A673 (cell line): ENCODE measurements at regions not wholly inside any gene's neighbourhood (a gene's known extent, or its start where the extent isn't known, plus 50 kb on each side); places are given as distances from the start of the nearest gene placed in this dataset.

Experiments
- BruUV-seq: library from RNA; stranded (reverse); fragments of 400-500 nt; replicated peaks from 2 replicates; lab custom pipeline; 2021; lab: Mats Ljungman, UMichigan
- CTCF ChIA-PET: fragments of 300-600 bp; sonication (Branson Sonifier 250); formaldehyde crosslinking; loops from one replicate; lab custom pipeline; 2022; ENCODE audit warnings: antibody characterized with exemption; lab: Charles Lee
- POLR2A ChIA-PET: fragments of 300-600 bp; sonication (Branson Sonifier 250); formaldehyde crosslinking; loops from one replicate; lab custom pipeline; 2022; ENCODE audit warnings: antibody characterized with exemption; ENCODE audit not compliant: low non-redundant PET; lab: Charles Lee
- DNase-seq: peaks from one replicate; pipeline ENCODE4 v3.0.0-alpha.2; 2015; ENCODE audit warnings: low spot score
- H3K27ac ChIP-seq: fragments of 200-600 bp; sonication (generic); 2 replicates; pipeline ENCODE4 v1.5.1; 2016; ENCODE audit warnings: mixed run types, low read depth, mild to moderate bottlenecking, mixed read lengths, antibody characterized with exemption, low read length; ENCODE audit not compliant: poor library complexity, severe bottlenecking
- H3K27me3 ChIP-seq: fragments of 200-600 bp; sonication (generic); replicated peaks from 2 replicates; pipeline ENCODE4 v1.6.1; 2017; ENCODE audit warnings: mixed run types, low read depth, mild to moderate bottlenecking, mixed read lengths, antibody characterized with exemption, low read length; ENCODE audit not compliant: insufficient read depth, poor library complexity
- H3K36me3 ChIP-seq: fragments of 200-600 bp; sonication (generic); 2 replicates; pipeline ENCODE4 v1.6.1; 2016; ENCODE audit warnings: mixed run types, mild to moderate bottlenecking, mixed read lengths, antibody characterized with exemption, low read length; ENCODE audit not compliant: insufficient read depth, poor library complexity, severe bottlenecking
- H3K4me1 ChIP-seq: fragments of 200-600 bp; sonication (generic); 2 replicates; pipeline ENCODE4 v1.6.1; 2017; ENCODE audit warnings: mixed run types, mild to moderate bottlenecking, mixed read lengths, antibody characterized with exemption, low read length; ENCODE audit not compliant: insufficient read depth, poor library complexity, severe bottlenecking
- H3K4me3 ChIP-seq: fragments of 200-600 bp; sonication (generic); 2 replicates; pipeline ENCODE4 v1.5.1; 2016; ENCODE audit warnings: low read depth, mixed run types, mild to moderate bottlenecking, mixed read lengths, low read length; ENCODE audit not compliant: poor library complexity, severe bottlenecking
- H3K9me3 ChIP-seq: fragments of 200-600 bp; sonication (generic); 2 replicates; pipeline ENCODE4 v1.6.1; 2016; ENCODE audit warnings: mixed run types, low read depth, mild to moderate bottlenecking, mixed read lengths, antibody characterized with exemption, low read length; ENCODE audit not compliant: poor library complexity, severe bottlenecking
- EZH2 ChIP-seq: fragments of 200-600 bp; sonication (generic); IDR thresholded peaks from 2 replicates; pipeline ENCODE4 v1.6.1; 2017; ENCODE audit warnings: borderline replicate concordance, low read depth, mild to moderate bottlenecking, mixed read lengths, antibody characterized with exemption, low read length; ENCODE audit not compliant: poor library complexity, severe bottlenecking
- intact Hi-C: fragments of 100-400 bp; cut with micrococcal nuclease; formaldehyde crosslinking; loops from one replicate; pipeline ENCODE4 v1.10.0; 2022; ENCODE audit not compliant: unreplicated experiment
- TF ChIP-seq, protein P1 (sequence below): fragments of 300-800, 200-600 bp; sonication (generic); conservative IDR thresholded peaks from 2 replicates; pipeline ENCODE4 v1.5.1; 2017; ENCODE audit warnings: low read depth, mild to moderate bottlenecking, antibody characterized with exemption, low read length, moderate library complexity, mixed read lengths

DNA sequence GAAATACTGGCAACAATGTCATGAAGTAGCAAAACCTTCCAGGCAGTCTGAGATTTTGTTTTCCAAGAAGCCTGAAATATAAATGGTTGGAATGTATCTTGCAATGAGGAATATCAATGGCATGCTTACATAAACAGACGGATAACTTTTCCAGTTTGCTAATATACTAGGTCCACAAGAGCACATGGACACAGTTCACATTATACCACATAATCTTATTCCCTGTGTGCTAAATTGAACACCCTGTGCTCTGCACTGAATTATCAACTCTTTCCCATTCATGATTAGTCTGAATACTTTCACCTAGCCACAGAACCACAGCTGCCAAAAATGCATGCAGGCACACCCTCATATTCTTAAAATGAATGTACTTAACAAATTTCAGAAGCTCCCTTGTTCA, 274.3 kb downstream of the COL12A1 start:
- BruUV-seq: no TSS peak
- intact Hi-C loops: no loop called here
- H3K4me1 ChIP-seq: no peaks in the 10 kb centered on the region
- no peak overlapping the region for H3K27ac ChIP-seq
- POLR2A ChIA-PET: no interaction called here
- TF ChIP-seq, protein P1, sequence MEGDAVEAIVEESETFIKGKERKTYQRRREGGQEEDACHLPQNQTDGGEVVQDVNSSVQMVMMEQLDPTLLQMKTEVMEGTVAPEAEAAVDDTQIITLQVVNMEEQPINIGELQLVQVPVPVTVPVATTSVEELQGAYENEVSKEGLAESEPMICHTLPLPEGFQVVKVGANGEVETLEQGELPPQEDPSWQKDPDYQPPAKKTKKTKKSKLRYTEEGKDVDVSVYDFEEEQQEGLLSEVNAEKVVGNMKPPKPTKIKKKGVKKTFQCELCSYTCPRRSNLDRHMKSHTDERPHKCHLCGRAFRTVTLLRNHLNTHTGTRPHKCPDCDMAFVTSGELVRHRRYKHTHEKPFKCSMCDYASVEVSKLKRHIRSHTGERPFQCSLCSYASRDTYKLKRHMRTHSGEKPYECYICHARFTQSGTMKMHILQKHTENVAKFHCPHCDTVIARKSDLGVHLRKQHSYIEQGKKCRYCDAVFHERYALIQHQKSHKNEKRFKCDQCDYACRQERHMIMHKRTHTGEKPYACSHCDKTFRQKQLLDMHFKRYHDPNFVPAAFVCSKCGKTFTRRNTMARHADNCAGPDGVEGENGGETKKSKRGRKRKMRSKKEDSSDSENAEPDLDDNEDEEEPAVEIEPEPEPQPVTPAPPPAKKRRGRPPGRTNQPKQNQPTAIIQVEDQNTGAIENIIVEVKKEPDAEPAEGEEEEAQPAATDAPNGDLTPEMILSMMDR: no peak
- no peak for TF ChIP-seq EZH2
- H3K4me3 ChIP-seq: no peak overlapping the region
- H3K36me3 ChIP-seq: no peaks in the 10 kb centered on the region
- no peaks in the 10 kb centered on the region for H3K9me3 ChIP-seq
- H3K27me3 ChIP-seq: no peaks in the 10 kb centered on the region
- DNase-seq: no peak
- CTCF ChIA-PET: no interaction called here

DNA sequence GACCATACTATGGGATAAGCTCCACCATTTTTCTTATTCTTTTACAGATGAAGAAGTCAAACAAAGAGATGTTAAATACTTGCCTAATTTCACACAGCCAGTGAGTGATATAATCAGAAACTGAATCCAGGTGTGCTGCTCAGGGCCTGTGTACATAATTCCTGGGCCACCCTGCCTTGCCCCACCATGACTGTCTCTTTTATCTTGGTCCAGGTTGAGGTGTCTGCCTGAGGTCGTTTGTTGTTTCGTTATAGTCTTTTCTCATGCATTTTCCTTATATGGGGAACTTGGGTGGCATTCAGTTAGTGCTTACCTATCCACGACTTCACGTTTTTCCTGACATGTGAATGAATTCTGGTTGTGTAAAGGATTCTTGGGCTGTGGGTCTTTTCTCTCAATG, 277.6 kb downstream of the COL12A1 start:
- TF ChIP-seq EZH2: no peak
- TF ChIP-seq, protein P1: no peak
- Histone ChIP-seq H3K9me3 (no peaks in the 10 kb centered on the region), H3K27ac (no peak overlapping the region), H3K36me3 (no peaks in the 10 kb centered on the region), H3K4me3 (no peak overlapping the region), H3K4me1 (no peaks in the 10 kb centered on the region), H3K27me3 (no peaks in the 10 kb centered on the region)
- no peak for DNase-seq
- CTCF ChIA-PET: no interaction called here
- intact Hi-C loops: no loop called here
- BruUV-seq: no TSS peak
- POLR2A ChIA-PET: no interaction called here

DNA sequence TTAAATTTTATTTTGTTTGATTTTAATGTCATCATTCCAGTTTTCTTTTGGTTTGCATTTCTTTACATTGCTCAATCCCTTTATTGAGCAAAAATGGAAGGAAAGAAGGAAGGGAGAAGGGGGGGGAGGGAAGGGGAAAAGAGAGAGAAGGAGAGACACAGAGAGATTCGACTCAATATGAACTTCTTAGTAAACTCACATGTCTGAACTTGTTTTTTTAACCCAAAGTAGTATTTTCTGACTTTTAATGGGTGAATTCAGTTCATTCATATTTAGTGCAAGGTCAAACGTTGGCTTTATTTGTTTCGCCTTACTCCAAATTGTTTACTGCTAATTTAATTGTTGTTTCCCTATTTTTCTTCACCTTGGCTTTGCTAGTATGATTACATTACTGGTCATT, 278.6 kb downstream of the COL12A1 start:
- Histone ChIP-seq H3K4me3 (no peak overlapping the region), H3K4me1 (no peaks in the 10 kb centered on the region), H3K9me3 (no peaks in the 10 kb centered on the region), H3K27ac (no peak overlapping the region), H3K27me3 (no peaks in the 10 kb centered on the region), H3K36me3 (no peaks in the 10 kb centered on the region)
- POLR2A ChIA-PET: no interaction called here
- no peak for DNase-seq
- intact Hi-C loops: no loop called here
- CTCF ChIA-PET: no interaction called here
- TF ChIP-seq, protein P1: no peak
- no peak for TF ChIP-seq EZH2
- BruUV-seq: no TSS peak
